CD4-positive, alpha-beta T cell treated with Interleukin-21 for 1 hour (primary cell): ENCODE measurements at regions not wholly inside any gene's neighbourhood (a gene's known extent, or its start where the extent isn't known, plus 50 kb on each side); places are given as distances from the start of the nearest gene placed in this dataset.

ENCODE experiments used
- DNase-seq: peaks from one replicate; pipeline ENCODE4 v3.0.0-alpha.2; 2020

GRCh38 chr3:59442046-59442445 is 392.2 kb upstream of the CFAP20DC start:
- no peak for DNase-seq

GRCh38 chr3:59440285-59441028 is 390.6 kb upstream of the CFAP20DC start:
- DNase-seq: no peak

- no peak for DNase-seq
Observed at GRCh38 chr3:59438492-59438891, 388.7 kb upstream of the CFAP20DC start.

GRCh38 chr3:59436164-59436958 is 386.5 kb upstream of the CFAP20DC start:
- DNase-seq: peak; percentile 34

- DNase-seq: no peak
Observed at GRCh38 chr3:59433546-59433945, 383.7 kb upstream of the CFAP20DC start.

- no peak for DNase-seq
Observed at GRCh38 chr3:59432665-59433064, 382.8 kb upstream of the CFAP20DC start.

- DNase-seq: no peak
Observed at GRCh38 chr3:59430341-59430740, 380.5 kb upstream of the CFAP20DC start.

GRCh38 chr3:59429198-59429597 is 379.4 kb upstream of the CFAP20DC start:
- DNase-seq: no peak

GRCh38 chr3:59426821-59427565 is 377.2 kb upstream of the CFAP20DC start:
- no peak for DNase-seq

- DNase-seq: peak; percentile 48
Observed at GRCh38 chr3:59425942-59426341, 376.1 kb upstream of the CFAP20DC start.

GRCh38 chr3:59425371-59425770 is 375.5 kb upstream of the CFAP20DC start:
- DNase-seq: no peak

GRCh38 chr3:59424268-59425010 is 374.6 kb upstream of the CFAP20DC start:
- DNase-seq: peak; percentile 69

- DNase-seq: no peak
Observed at GRCh38 chr3:59423707-59424106, 373.9 kb upstream of the CFAP20DC start.

- DNase-seq: no peak
Observed at GRCh38 chr3:59422312-59422711, 372.5 kb upstream of the CFAP20DC start.

- no peak for DNase-seq
Observed at GRCh38 chr3:59418836-59419235, 369.0 kb upstream of the CFAP20DC start.

GRCh38 chr3:59412516-59412915 is 362.7 kb upstream of the CFAP20DC start:
- DNase-seq: no peak

GRCh38 chr3:59411694-59412093 is 361.9 kb upstream of the CFAP20DC start:
- DNase-seq: no peak

GRCh38 chr3:59411186-59411585 is 361.4 kb upstream of the CFAP20DC start:
- no peak for DNase-seq

GRCh38 chr3:59408047-59408624 is 358.3 kb upstream of the CFAP20DC start:
- DNase-seq: no peak

- DNase-seq: no peak
Observed at GRCh38 chr3:59407425-59407824, 357.6 kb upstream of the CFAP20DC start.

GRCh38 chr3:59406943-59407342 is 357.1 kb upstream of the CFAP20DC start:
- DNase-seq: no peak

- DNase-seq: no peak
Observed at GRCh38 chr3:59404851-59405250, 355.0 kb upstream of the CFAP20DC start.
